ENCODE measurements at regions not wholly inside any gene's neighbourhood (a gene's known extent, or its start where the extent isn't known, plus 50 kb on each side); places are given as distances from the start of the nearest gene placed in this dataset.

GRCh38 chr6:163826629-163827028, 412.1 kb downstream of the QKI start:
- DNase-seq (ENCODE audit: low read depth in 1 of 2, low spot score in 1 of 2), result no peak

- no peak for DNase-seq (ENCODE audit: low read depth in 1 of 2, low spot score in 1 of 2)
These were observed 410.5 kb downstream of the QKI start for GRCh38 chr6:163825033-163825432.

GRCh38 chr6:163823577-163823976, 409.1 kb downstream of the QKI start:
- DNase-seq (ENCODE audit: low read depth in 1 of 2, low spot score in 1 of 2), result no peak

GRCh38 chr6:163820745-163821458, 406.4 kb downstream of the QKI start:
- DNase-seq (ENCODE audit: low read depth in 1 of 2, low spot score in 1 of 2), result no peak

GRCh38 chr6:163820171-163820570, 405.7 kb downstream of the QKI start:
- DNase-seq (ENCODE audit: low read depth in 1 of 2, low spot score in 1 of 2), result no peak

GRCh38 chr6:163818719-163819118, 404.2 kb downstream of the QKI start:
- no peak for DNase-seq (ENCODE audit: low read depth in 1 of 2, low spot score in 1 of 2)

GRCh38 chr6:163816441-163816840, 401.9 kb downstream of the QKI start:
- DNase-seq (ENCODE audit: low read depth in 1 of 2, low spot score in 1 of 2), result no peak

GRCh38 chr6:163815796-163816195, 401.3 kb downstream of the QKI start:
- DNase-seq (ENCODE audit: low read depth in 1 of 2, low spot score in 1 of 2), result no peak

GRCh38 chr6:163814494-163815364, 400.2 kb downstream of the QKI start:
- no peak for DNase-seq (ENCODE audit: low read depth in 1 of 2, low spot score in 1 of 2)

- DNase-seq (ENCODE audit: low read depth in 1 of 2, low spot score in 1 of 2), result no peak
These were observed 399.5 kb downstream of the QKI start for GRCh38 chr6:163813979-163814493.

- DNase-seq (ENCODE audit: low read depth in 1 of 2, low spot score in 1 of 2), result no peak
These were observed 396.8 kb downstream of the QKI start for GRCh38 chr6:163811317-163811716.

- DNase-seq (ENCODE audit: low read depth in 1 of 2, low spot score in 1 of 2), result no peak
These were observed 394.8 kb downstream of the QKI start for GRCh38 chr6:163809364-163809763.

GRCh38 chr6:163808871-163809270, 394.4 kb downstream of the QKI start:
- no peak for DNase-seq (ENCODE audit: low read depth in 1 of 2, low spot score in 1 of 2)

GRCh38 chr6:163808231-163808630, 393.7 kb downstream of the QKI start:
- DNase-seq (ENCODE audit: low read depth in 1 of 2, low spot score in 1 of 2), result no peak

GRCh38 chr6:163806755-163807499, 392.4 kb downstream of the QKI start:
- DNase-seq (ENCODE audit: low read depth in 1 of 2, low spot score in 1 of 2), result no peak

GRCh38 chr6:163804991-163805390, 390.5 kb downstream of the QKI start:
- no peak for DNase-seq (ENCODE audit: low read depth in 1 of 2, low spot score in 1 of 2)

- no peak for DNase-seq (ENCODE audit: low read depth in 1 of 2, low spot score in 1 of 2)
These were observed 387.7 kb downstream of the QKI start for GRCh38 chr6:163802267-163802666.

- no peak for DNase-seq (ENCODE audit: low read depth in 1 of 2, low spot score in 1 of 2)
These were observed 382.9 kb downstream of the QKI start for GRCh38 chr6:163797296-163797845.

- DNase-seq (ENCODE audit: low read depth in 1 of 2, low spot score in 1 of 2), result no peak
These were observed 378.8 kb downstream of the QKI start for GRCh38 chr6:163793011-163793983.

- no peak for DNase-seq (ENCODE audit: low read depth in 1 of 2, low spot score in 1 of 2)
These were observed 375.8 kb downstream of the QKI start for GRCh38 chr6:163790266-163790840.
